NCI-H1417 (cell line): ENCODE measurements at regions not wholly inside any gene's neighbourhood (a gene's known extent, or its start where the extent isn't known, plus 50 kb on each side); places are given as distances from the start of the nearest gene placed in this dataset.
"Not testable (repeated sequence)": the region's sequence is repeated elsewhere in the genome, so short reads cannot be mapped to it uniquely, and the experiment has no call there.

Experiments
- DNase-seq, 3 experiments: peaks; one replicate each; lab custom pipeline; 2025; lab: John Stamatoyannopoulos, UW

DNA sequence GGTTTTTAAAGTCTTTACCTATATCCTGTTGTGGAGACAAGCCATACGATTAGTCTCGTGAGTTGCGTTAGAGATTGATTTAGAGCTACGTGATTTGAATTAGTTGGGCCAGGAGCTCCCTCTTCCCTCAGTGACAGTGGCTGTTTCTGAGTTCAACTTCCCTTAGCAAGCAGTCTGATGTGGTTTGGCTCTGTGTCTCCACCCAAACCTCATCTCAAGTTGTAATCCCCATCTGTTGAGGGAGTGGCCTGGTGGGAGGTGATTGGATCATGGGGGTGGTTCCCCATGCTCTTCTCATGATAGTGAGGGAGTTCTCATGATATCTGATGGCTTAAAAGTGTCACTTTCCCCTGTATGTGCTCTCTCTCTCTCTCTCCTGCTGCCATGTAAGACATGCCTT is 192.9 kb upstream of the PTGFR start:
- DNase-seq, result no peak

DNA sequence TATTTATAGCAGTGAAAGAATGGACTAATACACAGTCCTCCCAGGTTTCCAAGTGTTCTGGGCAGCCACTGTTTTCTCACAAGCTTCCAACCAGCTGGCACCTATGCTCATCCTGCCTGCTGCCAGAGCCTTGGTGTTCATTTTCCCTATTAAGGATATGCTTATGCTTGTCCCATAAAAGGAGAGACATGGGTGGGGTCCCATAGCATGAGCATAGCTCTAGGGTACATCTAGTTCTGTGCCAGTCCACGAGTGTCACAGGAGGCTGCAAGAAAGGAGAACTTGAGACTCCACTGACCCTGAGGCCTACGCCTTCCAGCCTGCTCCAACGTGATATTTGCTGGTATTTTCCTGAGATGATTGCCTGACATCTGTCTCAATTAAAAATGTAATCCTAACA is 192.4 kb upstream of the PTGFR start:
- DNase-seq, result no peak

DNA sequence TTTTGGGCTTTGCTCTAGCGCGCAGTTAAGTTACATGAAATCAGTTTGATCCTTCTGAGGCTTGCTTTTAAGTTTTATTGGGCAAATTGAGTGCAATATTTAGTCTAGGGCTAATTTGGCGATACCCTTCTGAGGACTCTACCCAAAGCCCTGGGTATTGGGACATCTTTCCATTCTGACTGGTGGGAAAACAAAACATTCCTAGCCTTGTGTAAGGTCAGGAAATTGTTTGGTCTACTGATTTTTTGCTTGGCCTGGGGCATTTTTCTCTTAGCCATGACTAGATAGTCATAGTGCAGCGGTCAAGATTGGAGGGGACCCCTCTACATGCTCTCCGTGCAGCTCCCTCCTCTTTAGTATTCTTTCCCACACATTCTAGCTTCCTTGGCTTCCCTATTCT is 189.6 kb upstream of the PTGFR start:
- no peak for DNase-seq

DNA sequence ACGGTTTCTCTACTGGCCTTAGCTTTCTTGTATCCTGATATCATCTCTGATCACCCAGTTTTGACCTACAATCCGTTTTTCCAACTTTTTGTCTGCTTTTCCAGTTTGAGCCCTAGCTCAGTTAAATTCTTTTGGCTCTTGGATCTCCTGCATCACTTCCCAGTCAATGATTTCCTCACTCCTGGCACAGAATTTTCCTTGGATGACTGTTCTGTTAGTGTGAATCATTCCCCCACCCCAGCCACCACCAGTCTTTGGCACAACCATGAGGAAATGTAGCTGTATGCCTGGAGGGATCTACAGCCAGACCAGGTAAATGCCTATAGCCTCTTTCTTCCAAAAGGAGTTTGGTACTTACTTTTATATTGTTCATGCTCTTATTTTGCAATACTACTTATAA is 187.2 kb upstream of the PTGFR start:
- DNase-seq, result no peak

DNA sequence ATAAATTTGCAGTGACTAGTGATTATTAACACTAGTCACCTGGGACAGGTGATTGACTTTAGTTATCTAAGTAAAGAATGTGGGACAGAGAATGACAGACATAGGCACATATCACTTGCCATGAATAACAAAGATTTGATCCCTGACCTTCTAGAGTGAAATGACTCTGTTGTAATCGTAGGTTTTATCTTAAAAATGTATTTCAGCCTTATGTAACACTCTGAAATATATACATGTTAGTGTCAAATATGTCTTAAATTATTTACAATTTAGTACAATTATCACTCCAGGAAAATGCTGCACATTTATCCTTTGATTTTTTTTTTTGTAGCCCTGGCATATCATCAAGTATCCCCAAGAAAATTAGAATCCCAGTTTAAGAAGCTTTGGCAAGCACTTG is 186.4 kb upstream of the PTGFR start:
- DNase-seq, result no peak

- DNase-seq, result peak in 1 of 3 experiments; percentile 30
Measured at GRCh38 chr1:78304761-78305160, 186.0 kb upstream of the PTGFR start.

DNA sequence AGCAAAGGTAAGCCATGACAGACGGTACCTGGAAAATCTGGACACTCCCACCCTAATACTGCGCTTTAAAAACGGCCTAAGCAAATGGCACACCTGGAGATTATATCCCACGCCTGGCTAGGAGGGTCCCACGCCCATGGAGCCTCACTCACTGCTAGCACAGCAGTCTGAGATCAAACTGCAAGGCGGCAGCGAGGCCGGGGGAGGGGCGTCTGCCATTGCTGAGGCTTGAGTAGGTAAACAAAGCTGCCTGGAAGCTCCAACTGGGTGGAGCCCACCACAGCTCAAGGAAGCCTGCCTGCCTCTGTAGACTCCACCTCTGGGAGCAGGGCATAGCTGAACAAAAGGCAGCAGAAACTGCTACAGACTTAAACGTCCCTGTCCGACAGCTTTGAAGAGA is 180.5 kb upstream of the PTGFR start:
- DNase-seq, result not testable (repeated sequence)

DNA sequence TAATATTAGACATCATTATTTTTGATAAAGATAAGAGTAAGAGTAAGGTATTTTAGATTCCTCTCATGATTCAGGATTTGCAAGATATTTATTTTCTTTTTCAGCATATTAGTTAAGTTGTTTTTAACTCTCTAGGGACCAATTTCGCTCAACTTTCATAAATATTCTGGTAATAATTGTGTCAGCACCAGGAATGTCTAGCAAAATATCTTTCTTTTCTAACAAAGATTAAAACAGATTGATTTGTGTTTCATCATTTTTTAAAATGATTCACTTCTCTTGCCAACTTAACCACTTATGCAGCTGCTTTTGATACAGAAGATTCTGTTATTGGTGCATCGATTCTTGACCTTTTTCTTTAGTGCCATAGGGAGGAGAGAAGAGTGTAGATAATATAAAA is 172.8 kb upstream of the PTGFR start:
- DNase-seq, result no peak

DNA sequence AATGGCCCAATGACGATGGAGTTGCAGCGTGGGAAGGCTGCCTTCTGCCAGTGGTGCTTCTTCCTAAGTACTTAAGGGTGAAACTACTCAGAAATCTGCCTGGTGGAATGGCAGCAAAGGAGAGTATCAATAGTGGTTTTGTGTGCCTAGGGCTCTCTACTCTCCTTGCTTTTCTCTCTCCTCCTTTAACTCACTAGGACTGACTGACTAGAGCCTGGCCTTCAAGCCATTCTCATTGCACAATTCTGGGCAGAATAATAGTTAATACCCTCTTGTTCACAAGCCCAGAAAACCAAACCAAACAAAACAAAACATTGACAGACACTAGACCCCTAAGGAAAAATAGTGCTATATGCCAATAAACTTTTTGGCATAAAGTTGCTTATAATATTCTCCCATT is 171.2 kb upstream of the PTGFR start:
- DNase-seq, result no peak

GRCh38 chr1:78322928-78323680 is 167.7 kb upstream of the PTGFR start:
- no peak for DNase-seq

- no peak for DNase-seq
Measured at GRCh38 chr1:78325293-78325692, 165.5 kb upstream of the PTGFR start.

DNA sequence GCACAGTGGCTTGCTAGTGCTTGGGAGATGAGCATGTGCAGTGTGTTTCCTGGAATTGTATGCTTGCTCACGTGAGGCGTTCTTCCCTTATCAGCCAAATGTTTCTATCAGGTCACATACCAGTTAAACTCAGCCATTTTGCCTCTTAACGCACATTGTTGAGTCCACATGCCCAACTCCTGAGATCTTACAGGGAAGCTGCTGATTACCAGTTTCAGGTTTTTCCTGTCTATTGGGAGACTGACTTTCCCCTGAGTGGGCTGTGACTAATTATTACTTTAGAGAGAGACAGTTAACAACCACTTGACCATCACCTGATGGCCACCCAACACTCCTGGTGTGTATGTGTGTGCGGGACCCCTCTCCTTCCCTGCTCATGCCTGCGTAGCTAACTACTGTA is 161.3 kb upstream of the PTGFR start:
- no peak for DNase-seq

GRCh38 chr1:78331799-78332198 is 159.0 kb upstream of the PTGFR start:
- no peak for DNase-seq

GRCh38 chr1:78333502-78333901 is 157.3 kb upstream of the PTGFR start:
- peak in 1 of 3 experiments; percentile 9 for DNase-seq

DNA sequence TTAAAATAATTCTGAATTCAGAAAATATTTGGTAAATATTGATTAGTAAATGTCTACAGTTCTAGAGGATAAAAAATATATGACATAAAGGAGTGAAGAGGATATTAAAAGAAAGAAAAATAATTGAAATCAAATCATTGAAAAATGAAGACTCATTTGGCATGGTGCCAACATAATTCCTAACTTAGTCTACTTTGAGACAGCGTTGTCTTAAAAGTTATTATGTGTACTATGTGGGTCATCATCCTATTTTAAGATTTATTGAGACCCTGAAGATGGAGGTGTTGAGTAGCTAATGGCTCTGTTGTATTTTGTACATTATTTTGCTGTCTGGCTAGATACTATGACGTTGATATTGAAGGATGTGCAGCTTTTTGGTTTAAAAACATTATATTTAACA is 156.7 kb upstream of the PTGFR start:
- no peak for DNase-seq

DNA sequence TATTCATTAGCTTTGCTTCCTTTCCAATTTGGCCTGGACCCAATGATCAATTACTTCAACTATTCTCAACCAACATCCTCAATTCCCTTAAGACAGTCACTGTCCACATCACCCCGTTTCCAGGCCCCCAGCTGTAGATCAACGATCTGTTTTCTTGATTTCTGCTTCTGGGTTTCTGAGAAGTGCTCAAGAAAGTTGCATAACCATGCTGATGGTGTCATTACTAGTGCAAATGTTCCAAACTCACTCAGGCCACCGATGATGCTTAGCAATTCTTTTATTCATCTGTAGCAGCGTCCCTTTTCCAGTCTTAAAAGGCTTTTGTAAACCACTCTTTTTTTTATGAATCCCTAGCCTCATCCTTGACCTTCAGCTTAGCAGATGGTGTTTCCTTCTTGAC is 155.8 kb upstream of the PTGFR start:
- no peak for DNase-seq

GRCh38 chr1:78336751-78337150 is 154.0 kb upstream of the PTGFR start:
- not testable (repeated sequence) for DNase-seq

DNA sequence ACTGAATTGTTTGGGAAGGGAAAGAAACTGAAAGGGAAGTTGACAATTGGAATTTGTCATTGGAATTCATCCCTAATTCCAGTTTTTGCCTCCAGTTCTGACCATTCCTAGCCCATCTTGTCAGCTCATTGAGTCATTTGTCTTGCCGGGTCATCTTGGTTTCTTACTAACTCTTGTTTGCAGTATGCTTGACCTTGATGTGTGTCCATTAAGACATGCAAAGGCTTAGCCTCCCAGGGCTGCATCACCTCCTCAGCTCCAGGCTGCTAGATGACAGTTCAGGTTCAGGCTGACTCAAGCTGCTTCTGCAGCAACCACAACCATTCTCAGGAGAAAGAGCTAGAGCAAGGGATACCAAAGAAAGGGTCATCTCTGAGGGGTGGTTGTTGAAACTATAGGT is 151.3 kb upstream of the PTGFR start:
- no peak for DNase-seq

DNA sequence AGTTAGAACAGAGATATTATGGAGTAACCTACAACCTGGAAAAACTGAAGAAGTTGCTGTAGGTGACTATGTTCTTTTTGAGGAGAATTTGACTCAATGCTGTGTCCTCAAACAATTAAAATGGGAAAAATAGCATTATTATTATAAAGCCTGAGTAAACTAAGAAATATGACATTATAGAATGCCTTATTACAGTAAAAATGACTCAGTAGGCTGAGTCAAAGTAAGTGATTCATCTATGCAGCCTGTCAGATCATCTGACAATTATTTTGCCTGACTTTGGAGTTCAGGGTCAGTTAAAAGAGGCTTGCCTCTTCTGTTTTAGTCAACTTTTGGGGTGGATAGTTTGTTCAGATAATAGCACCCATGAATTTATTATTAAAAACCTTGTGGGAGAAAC is 150.8 kb upstream of the PTGFR start:
- DNase-seq, result no peak

DNA sequence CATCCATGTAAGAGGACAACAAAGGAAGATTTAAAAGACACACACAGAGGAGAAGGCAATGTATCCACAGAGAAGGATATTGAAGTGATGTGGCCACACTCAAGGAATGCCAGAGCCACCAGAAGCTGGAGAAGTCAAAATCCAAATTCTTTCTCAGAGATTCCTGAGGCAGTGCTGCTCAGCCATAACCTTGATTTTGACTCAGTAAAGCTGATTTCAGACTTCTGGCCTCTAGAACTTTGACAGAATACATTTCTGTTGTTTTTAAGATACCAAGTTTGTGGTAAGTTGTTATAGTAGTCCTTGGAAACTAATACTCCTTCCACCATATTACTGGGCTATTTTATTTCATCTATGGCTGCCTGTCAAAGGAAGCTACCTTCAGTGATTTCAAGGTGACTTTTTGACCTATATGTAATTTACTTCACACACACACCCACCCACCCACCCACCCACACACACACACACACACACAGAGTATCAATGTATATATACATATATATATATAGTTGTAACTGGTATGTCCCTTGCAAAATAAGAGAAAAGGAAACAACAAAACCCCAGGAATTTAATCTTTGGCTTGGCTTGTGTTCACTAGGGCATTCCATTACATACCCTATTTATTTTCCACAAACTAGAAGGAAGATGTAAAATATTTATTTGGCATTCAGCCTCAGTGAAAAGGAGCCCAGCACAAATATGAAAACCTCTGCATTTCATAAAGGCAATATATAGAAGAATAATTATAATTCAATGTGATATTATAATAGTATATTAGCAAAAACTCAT is 142.1 kb upstream of the PTGFR start:
- DNase-seq, result no peak

DNA sequence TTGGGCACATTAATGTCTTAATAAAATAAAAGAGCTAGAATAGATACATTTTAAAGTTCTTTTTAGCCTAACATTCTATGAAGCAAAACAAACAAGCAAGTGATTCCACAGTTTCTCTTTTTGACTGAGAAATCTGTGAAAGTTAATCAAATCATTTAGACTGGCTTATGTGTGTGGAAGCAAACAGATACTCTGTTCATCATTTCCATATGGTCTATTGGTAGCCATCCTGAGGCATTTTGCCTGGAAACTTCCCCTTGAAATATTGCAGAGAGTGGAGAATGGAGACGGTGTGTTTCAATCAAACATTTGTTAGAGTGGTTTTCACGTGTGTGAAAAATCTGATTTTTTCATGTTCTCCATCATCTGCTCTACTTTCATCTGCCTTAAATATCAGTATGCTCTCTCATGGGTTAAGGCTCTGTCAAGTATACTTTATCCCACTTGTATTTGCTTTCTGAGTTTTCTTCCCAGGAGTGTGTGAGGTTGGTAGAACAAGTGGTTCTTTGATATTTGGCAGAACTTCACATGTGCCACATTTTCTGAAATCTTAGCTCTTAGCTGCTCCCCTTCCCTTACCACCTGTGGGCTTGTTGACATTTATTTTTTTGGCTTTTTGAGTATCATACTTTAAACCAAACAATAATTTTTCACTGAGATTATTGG is 139.1 kb upstream of the PTGFR start:
- DNase-seq, result no peak

DNA sequence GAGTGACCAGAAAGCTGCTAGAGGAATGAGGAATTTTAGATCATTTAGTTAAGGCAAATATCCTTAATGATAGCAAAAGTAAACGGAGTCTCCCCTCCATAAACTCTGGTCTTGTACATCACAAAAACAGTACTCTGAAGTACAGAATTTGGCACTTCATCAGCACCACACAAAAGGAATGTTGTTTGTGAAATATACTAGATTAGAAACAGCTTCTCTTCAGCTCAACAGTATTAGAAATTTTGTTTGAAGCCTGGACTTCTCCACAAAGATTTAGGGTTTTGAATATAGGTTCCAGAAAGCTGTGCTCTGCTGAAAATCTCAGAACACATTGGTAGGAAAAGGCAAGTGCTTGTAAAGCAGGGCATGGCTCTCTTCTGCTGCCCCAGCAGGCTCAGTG is 135.1 kb upstream of the PTGFR start:
- DNase-seq, result no peak

- no peak for DNase-seq
Measured at GRCh38 chr1:78358165-78358564, 132.6 kb upstream of the PTGFR start.
